Activated T-helper 2 cell treated with anti-CD3 and anti-CD28 coated beads, Interferon-gamma antibody, Interleukin-2, Interleukin-4, amounts not matched to agents 10 μg/mL and 5 μg/mL and 100 μg/mL, durations not matched to agents 14 hours and 24 hours and 36 hours (primary cell): ENCODE measurements at regions not wholly inside any gene's neighbourhood (a gene's known extent, or its start where the extent isn't known, plus 50 kb on each side); places are given as distances from the start of the nearest gene placed in this dataset.
"Not testable (repeated sequence)": the region's sequence is repeated elsewhere in the genome, so short reads cannot be mapped to it uniquely, and the experiment has no call there.

Experiments
- DNase-seq: peaks from one replicate; pipeline ENCODE4 v3.0.0; 2021; ENCODE audit warnings: low spot score
- H3K27ac Mint-ChIP-seq: one replicate; pipeline ENCODE4 v1.8.0; 2021; ENCODE audit warnings: mixed read lengths
- H3K27me3 Mint-ChIP-seq: one replicate; pipeline ENCODE4 v1.8.0; 2021; ENCODE audit warnings: low read depth, mixed read lengths
- H3K36me3 Mint-ChIP-seq: one replicate; pipeline ENCODE4 v1.8.0; 2021; ENCODE audit warnings: low read depth, mixed read lengths
- H3K4me1 Mint-ChIP-seq: one replicate; pipeline ENCODE4 v1.8.0; 2021; ENCODE audit warnings: low read depth, mixed read lengths
- H3K4me3 Mint-ChIP-seq: one replicate; pipeline ENCODE4 v1.8.0; 2021; ENCODE audit warnings: low read depth, mild to moderate bottlenecking, moderate library complexity, mixed read lengths
- H3K9me3 Mint-ChIP-seq: one replicate; pipeline ENCODE4 v1.8.0; 2021; ENCODE audit warnings: mixed read lengths
- intact Hi-C: fragments of 100-400 bp; cut with micrococcal nuclease; formaldehyde crosslinking; loops from one replicate; pipeline ENCODE4 v1.15.1; 2023

- H3K36me3 Mint-ChIP-seq, intact Hi-C loops, H3K27ac Mint-ChIP-seq, H3K9me3 Mint-ChIP-seq, H3K4me3 Mint-ChIP-seq, H3K4me1 Mint-ChIP-seq, H3K27me3 Mint-ChIP-seq, DNase-seq: not testable (repeated sequence)
Observed at GRCh38 chr10:90302031-90302430, 555.8 kb downstream of the HTR7 start.

GRCh38 chr10:90302758-90303481 lies 554.9 kb downstream of the HTR7 start:
- Mint-ChIP-seq H3K36me3 (no peaks in the 10 kb centered on the region), H3K27ac (no peak overlapping the region), H3K9me3 (no peaks in the 10 kb centered on the region), H3K27me3 (no peaks in the 10 kb centered on the region), H3K4me3 (no peak overlapping the region), H3K4me1 (no peaks in the 10 kb centered on the region)
- intact Hi-C loops, result no loop called here
- DNase-seq, result no peak

- Mint-ChIP-seq H3K36me3 (no peaks in the 10 kb centered on the region), H3K27me3 (no peaks in the 10 kb centered on the region), H3K4me3 (no peak overlapping the region), H3K4me1 (no peaks in the 10 kb centered on the region), H3K27ac (no peak overlapping the region), H3K9me3 (peaks cover 8% of the 10 kb centered on the region)
- intact Hi-C loops, result no loop called here
- DNase-seq, result no peak
Observed at GRCh38 chr10:90304533-90304932, 553.3 kb downstream of the HTR7 start.

- Mint-ChIP-seq H3K27ac (no peak overlapping the region), H3K36me3 (no peaks in the 10 kb centered on the region), H3K27me3 (no peaks in the 10 kb centered on the region), H3K4me3 (no peak overlapping the region), H3K9me3 (peaks cover 8% of the 10 kb centered on the region), H3K4me1 (no peaks in the 10 kb centered on the region)
- DNase-seq, result no peak
- intact Hi-C loops, result no loop called here
Observed at GRCh38 chr10:90306187-90306586, 551.7 kb downstream of the HTR7 start.

GRCh38 chr10:90308223-90308622 lies 549.6 kb downstream of the HTR7 start:
- H3K4me3 Mint-ChIP-seq, result no peak overlapping the region
- no peaks in the 10 kb centered on the region for H3K4me1 Mint-ChIP-seq
- peaks cover 8% of the 10 kb centered on the region for H3K9me3 Mint-ChIP-seq
- intact Hi-C loops, result no loop called here
- no peaks in the 10 kb centered on the region for H3K27me3 Mint-ChIP-seq
- DNase-seq, result no peak
- H3K27ac Mint-ChIP-seq, result no peak overlapping the region
- no peaks in the 10 kb centered on the region for H3K36me3 Mint-ChIP-seq

GRCh38 chr10:90313576-90314325 lies 544.1 kb downstream of the HTR7 start:
- Mint-ChIP-seq H3K4me1 (no peaks in the 10 kb centered on the region), H3K4me3 (no peak overlapping the region), H3K27me3 (no peaks in the 10 kb centered on the region), H3K36me3 (no peaks in the 10 kb centered on the region), H3K27ac (no peak overlapping the region), H3K9me3 (peaks cover 7% of the 10 kb centered on the region)
- DNase-seq, result no peak
- intact Hi-C loops, result no loop called here

- Mint-ChIP-seq H3K9me3 (no peaks in the 10 kb centered on the region), H3K36me3 (no peaks in the 10 kb centered on the region), H3K4me1 (peaks cover 6% of the 10 kb centered on the region), H3K27me3 (no peaks in the 10 kb centered on the region), H3K4me3 (no peak overlapping the region), H3K27ac (no peak overlapping the region)
- intact Hi-C loops, result no loop called here
- DNase-seq, result no peak
Observed at GRCh38 chr10:90314718-90315117, 543.1 kb downstream of the HTR7 start.

- H3K4me3 Mint-ChIP-seq, result no peak overlapping the region
- H3K9me3 Mint-ChIP-seq, result no peaks in the 10 kb centered on the region
- H3K27me3 Mint-ChIP-seq, result no peaks in the 10 kb centered on the region
- DNase-seq, result no peak
- no peak overlapping the region for H3K27ac Mint-ChIP-seq
- no peaks in the 10 kb centered on the region for H3K36me3 Mint-ChIP-seq
- peaks cover 6% of the 10 kb centered on the region for H3K4me1 Mint-ChIP-seq
- intact Hi-C loops, result no loop called here
Observed at GRCh38 chr10:90317172-90317571, 540.7 kb downstream of the HTR7 start.

- Mint-ChIP-seq H3K4me1 (peaks cover 6% of the 10 kb centered on the region), H3K36me3 (no peaks in the 10 kb centered on the region), H3K9me3 (no peaks in the 10 kb centered on the region), H3K27ac (no peak overlapping the region), H3K4me3 (no peak overlapping the region), H3K27me3 (no peaks in the 10 kb centered on the region)
- DNase-seq, result no peak
- intact Hi-C loops, result no loop called here
Observed at GRCh38 chr10:90318659-90319058, 539.2 kb downstream of the HTR7 start.

GRCh38 chr10:90319188-90319914 lies 538.5 kb downstream of the HTR7 start:
- no peaks in the 10 kb centered on the region for H3K9me3 Mint-ChIP-seq

GRCh38 chr10:90321132-90321816 lies 536.6 kb downstream of the HTR7 start:
- peaks cover 6% of the 10 kb centered on the region for H3K4me1 Mint-ChIP-seq
- no peaks in the 10 kb centered on the region for H3K9me3 Mint-ChIP-seq
- no peaks in the 10 kb centered on the region for H3K27me3 Mint-ChIP-seq
- intact Hi-C loops, result no loop called here
- H3K4me3 Mint-ChIP-seq, result no peak overlapping the region
- H3K36me3 Mint-ChIP-seq, result no peaks in the 10 kb centered on the region
- H3K27ac Mint-ChIP-seq, result no peak overlapping the region
- no peak for DNase-seq

More at GRCh38 chr10:90319188-90319914, 538.5 kb downstream of the HTR7 start:
- H3K4me3 Mint-ChIP-seq, result no peak overlapping the region
- H3K27ac Mint-ChIP-seq, result no peak overlapping the region
- H3K36me3 Mint-ChIP-seq, result no peaks in the 10 kb centered on the region
- no peaks in the 10 kb centered on the region for H3K27me3 Mint-ChIP-seq
- peaks cover 6% of the 10 kb centered on the region for H3K4me1 Mint-ChIP-seq
- intact Hi-C loops, result no loop called here
- no peak for DNase-seq

GRCh38 chr10:90326498-90327267 lies 531.2 kb downstream of the HTR7 start:
- Mint-ChIP-seq H3K36me3 (no peaks in the 10 kb centered on the region), H3K4me1 (no peaks in the 10 kb centered on the region), H3K27me3 (no peaks in the 10 kb centered on the region), H3K9me3 (no peaks in the 10 kb centered on the region), H3K27ac (no peak overlapping the region), H3K4me3 (no peak overlapping the region)
- DNase-seq, result no peak
- intact Hi-C loops, result no loop called here
